ENCODE measurements at regions not wholly inside any gene's neighbourhood (a gene's known extent, or its start where the extent isn't known, plus 50 kb on each side); places are given as distances from the start of the nearest gene placed in this dataset.
"Not testable (repeated sequence)": the region's sequence is repeated elsewhere in the genome, so short reads cannot be mapped to it uniquely, and the experiment has no call there.

- no peak for DNase-seq
Observed at GRCh38 chr2:193502363-193503035, 1307.8 kb upstream of the TMEFF2 start.

- DNase-seq: no peak
Observed at GRCh38 chr2:193496786-193497185, 1302.1 kb upstream of the TMEFF2 start.

GRCh38 chr2:193482557-193482956 is 1287.8 kb upstream of the TMEFF2 start:
- no peak for DNase-seq

- DNase-seq: no peak
Observed at GRCh38 chr2:193480187-193480586, 1285.5 kb upstream of the TMEFF2 start.

- no peak for DNase-seq
Observed at GRCh38 chr2:193476171-193476800, 1281.6 kb upstream of the TMEFF2 start.

GRCh38 chr2:193475038-193475437 is 1280.3 kb upstream of the TMEFF2 start:
- no peak for DNase-seq

- no peak for DNase-seq
Observed at GRCh38 chr2:193469251-193469650, 1274.5 kb upstream of the TMEFF2 start.

- DNase-seq: no peak
Observed at GRCh38 chr2:193467276-193467987, 1272.7 kb upstream of the TMEFF2 start.

- no peak for DNase-seq
Observed at GRCh38 chr2:193463011-193463410, 1268.3 kb upstream of the TMEFF2 start.

- no peak for DNase-seq
Observed at GRCh38 chr2:193462411-193462810, 1267.7 kb upstream of the TMEFF2 start.

- no peak for DNase-seq
Observed at GRCh38 chr2:193461431-193461934, 1266.8 kb upstream of the TMEFF2 start.

GRCh38 chr2:193446967-193447366 is 1252.2 kb upstream of the TMEFF2 start:
- no peak for DNase-seq

GRCh38 chr2:193442293-193442692 is 1247.6 kb upstream of the TMEFF2 start:
- DNase-seq: no peak

GRCh38 chr2:193428336-193428818 is 1233.6 kb upstream of the TMEFF2 start:
- no peak for DNase-seq

GRCh38 chr2:193412368-193412767 is 1217.6 kb upstream of the TMEFF2 start:
- not testable (repeated sequence) for DNase-seq

GRCh38 chr2:193409951-193410350 is 1215.2 kb upstream of the TMEFF2 start:
- DNase-seq: no peak

- no peak for DNase-seq
Observed at GRCh38 chr2:193382583-193382982, 1187.8 kb upstream of the TMEFF2 start.

GRCh38 chr2:193377789-193378188 is 1183.1 kb upstream of the TMEFF2 start:
- no peak for DNase-seq

GRCh38 chr2:193373120-193373519 is 1178.4 kb upstream of the TMEFF2 start:
- DNase-seq: no peak

GRCh38 chr2:193371200-193371599 is 1176.5 kb upstream of the TMEFF2 start:
- DNase-seq: no peak

GRCh38 chr2:193368615-193369014 is 1173.9 kb upstream of the TMEFF2 start:
- no peak for DNase-seq

- no peak for DNase-seq
Observed at GRCh38 chr2:193357508-193357907, 1162.8 kb upstream of the TMEFF2 start.

GRCh38 chr2:193352665-193353242 is 1158.0 kb upstream of the TMEFF2 start:
- not testable (repeated sequence) for DNase-seq

Data from effector CD4-positive, alpha-beta T cell (primary cell).